Keratinocyte (primary cell): ENCODE measurements at regions not wholly inside any gene's neighbourhood (a gene's known extent, or its start where the extent isn't known, plus 50 kb on each side); places are given as distances from the start of the nearest gene placed in this dataset.

Experiments used
- DNase-seq: peaks from one replicate; pipeline ENCODE4 v3.0.0-alpha.2; 2011; ENCODE audit warnings: low read depth, missing footprints, low spot score
- FAIRE-seq: peaks from 2 replicates; lab custom pipeline; 2011; peaks lifted over from hg19 to GRCh38; lab: Jason Lieb, UNC
- H2AFZ ChIP-seq: 2 replicates; pipeline ENCODE4 v1.6.0; 2012; ENCODE audit warnings: low read length, control low read depth, inconsistent platforms; ENCODE audit not compliant: control insufficient read depth
- H3K27ac ChIP-seq: 2 replicates; pipeline ENCODE4 v1.5.1; 2011; ENCODE audit warnings: low read length; ENCODE audit not compliant: control insufficient read depth, insufficient read depth
- H3K27me3 ChIP-seq: 3 replicates; pipeline ENCODE4 v1.6.0; 2011; ENCODE audit warnings: low read length; ENCODE audit not compliant: control insufficient read depth, insufficient read depth; ENCODE audit errors: extremely low read depth
- H3K36me3 ChIP-seq, 2 experiments: 2 replicates in 1 of 2; 3 replicates in 1 of 2; pipeline ENCODE4 v1.5.1; 2011; ENCODE audit warnings: low read length in 2 of 2, mild to moderate bottlenecking in 1 of 2; ENCODE audit not compliant: control insufficient read depth in 2 of 2, insufficient read depth in 2 of 2; ENCODE audit errors: extremely low read depth in 1 of 2
- H3K4me1 ChIP-seq: 3 replicates; pipeline ENCODE4 v1.5.1; 2011; ENCODE audit warnings: low read length; ENCODE audit not compliant: control insufficient read depth, insufficient read depth; ENCODE audit errors: extremely low read depth
- H3K4me2 ChIP-seq: 3 replicates; pipeline ENCODE4 v1.6.0; 2011; ENCODE audit warnings: low read depth, low read length; ENCODE audit not compliant: control insufficient read depth, insufficient read depth; ENCODE audit errors: extremely low read depth
- H3K4me3 ChIP-seq, 3 experiments: fragments of 200-600 bp in 1 of 3; sonication (generic) in 1 of 3; 2 replicates in 2 of 3; 3 replicates in 1 of 3; pipeline ENCODE4 v1.5.1; 2011 to 2016; ENCODE audit warnings: low read length in 3 of 3, mild to moderate bottlenecking in 3 of 3, control low read depth in 2 of 3, inconsistent platforms in 1 of 3, low read depth in 1 of 3, mixed read lengths in 1 of 3, mixed run types in 1 of 3, moderate library complexity in 1 of 3; ENCODE audit not compliant: control insufficient read depth in 2 of 3, insufficient read depth in 2 of 3; ENCODE audit errors: extremely low read depth in 1 of 3
- H3K79me2 ChIP-seq: 2 replicates; pipeline ENCODE4 v1.6.0; 2012; ENCODE audit warnings: low read length; ENCODE audit not compliant: control insufficient read depth, insufficient read depth
- H3K9ac ChIP-seq: 3 replicates; pipeline ENCODE4 v1.6.0; 2011; ENCODE audit warnings: low read length; ENCODE audit not compliant: control insufficient read depth, insufficient read depth; ENCODE audit errors: extremely low read depth
- H3K9me1 ChIP-seq: 3 replicates; pipeline ENCODE4 v1.6.0; 2011; ENCODE audit warnings: low read length; ENCODE audit not compliant: control insufficient read depth, insufficient read depth; ENCODE audit errors: extremely low read depth
- H3K9me3 ChIP-seq: 2 replicates; pipeline ENCODE4 v1.5.1; 2012; ENCODE audit warnings: low read depth, low read length; ENCODE audit not compliant: control insufficient read depth
- H4K20me1 ChIP-seq: 3 replicates; pipeline ENCODE4 v1.6.0; 2011; ENCODE audit warnings: low read length; ENCODE audit not compliant: control insufficient read depth, insufficient read depth; ENCODE audit errors: extremely low read depth
- EZH2 ChIP-seq: IDR thresholded peaks from one replicate; pipeline ENCODE4 v1.6.1; 2012; ENCODE audit warnings: inconsistent platforms, mild to moderate bottlenecking, low read length, moderate library complexity
- dilution Hi-C: fragments of 300-500 bp; cut with MboI; formaldehyde crosslinking; loops from one replicate; pipeline ENCODE4 v1.7.0; 2020; ENCODE audit warnings: low sequenced_read_pairs; ENCODE audit not compliant: extremely low pct_ligation_motif_present
- TF ChIP-seq, protein P1 (sequence below), 3 experiments: IDR thresholded peaks in 1 of 3; conservative IDR thresholded peaks in 1 of 3; optimal IDR thresholded peaks in 1 of 3; 2 replicates in 2 of 3; 3 replicates in 1 of 3; pipeline versions ENCODE3 to v1.5.1; 2011; ENCODE audit warnings: low read length in 3 of 3, mild to moderate bottlenecking in 3 of 3, moderate library complexity in 2 of 3, control low read depth in 1 of 3, inconsistent platforms in 1 of 3; ENCODE audit not compliant: insufficient read depth in 2 of 3; ENCODE audit errors: extremely low read depth in 1 of 3

DNA sequence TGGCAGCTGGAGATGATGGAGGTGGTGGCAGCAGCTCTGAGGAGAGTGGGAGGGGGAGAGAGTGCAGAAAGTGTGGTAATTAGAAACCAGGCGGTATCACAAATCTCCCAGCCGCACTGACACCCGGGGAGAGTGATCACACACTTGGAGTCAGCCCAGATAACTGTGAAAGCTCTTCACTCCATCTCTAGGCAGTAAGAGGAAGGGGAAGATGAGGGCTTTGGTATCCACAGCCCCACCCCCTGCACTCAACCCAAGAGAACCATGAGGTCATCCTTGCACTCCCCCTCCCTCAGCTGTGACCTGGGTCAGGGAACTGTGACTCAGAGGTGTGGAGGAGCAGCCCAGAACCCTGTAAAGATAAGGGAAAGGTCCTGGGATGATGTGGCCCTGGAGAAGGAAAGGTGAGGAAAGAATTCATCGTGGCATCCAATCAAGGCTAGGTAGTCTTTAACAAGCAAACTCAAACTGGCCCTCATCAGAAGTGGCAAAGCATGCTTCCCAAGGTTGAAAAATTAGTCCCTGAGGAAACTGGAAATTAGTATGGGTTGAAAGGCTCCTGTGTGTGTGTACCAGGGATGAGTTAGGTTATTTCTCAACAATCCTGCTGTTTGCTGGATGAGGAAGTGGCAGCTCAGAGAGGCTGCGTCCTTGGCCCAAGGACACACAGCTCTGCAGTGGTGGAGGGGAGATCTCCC, 111.0 kb upstream of the LHX5 start:
- Histone ChIP-seq H3K9me1 (no peaks in the 10 kb centered on the region), H3K27ac (no peak overlapping the region), H3K9ac (no peak overlapping the region), H3K36me3 (no peaks in the 10 kb centered on the region), H2AFZ (no peak overlapping the region), H3K9me3 (no peaks in the 10 kb centered on the region), H3K4me1 (no peaks in the 10 kb centered on the region), H3K4me3 (no peak overlapping the region), H3K79me2 (no peaks in the 10 kb centered on the region), H3K27me3 (no peaks in the 10 kb centered on the region), H4K20me1 (no peaks in the 10 kb centered on the region), H3K4me2 (no peak overlapping the region)
- TF ChIP-seq, protein P1, sequence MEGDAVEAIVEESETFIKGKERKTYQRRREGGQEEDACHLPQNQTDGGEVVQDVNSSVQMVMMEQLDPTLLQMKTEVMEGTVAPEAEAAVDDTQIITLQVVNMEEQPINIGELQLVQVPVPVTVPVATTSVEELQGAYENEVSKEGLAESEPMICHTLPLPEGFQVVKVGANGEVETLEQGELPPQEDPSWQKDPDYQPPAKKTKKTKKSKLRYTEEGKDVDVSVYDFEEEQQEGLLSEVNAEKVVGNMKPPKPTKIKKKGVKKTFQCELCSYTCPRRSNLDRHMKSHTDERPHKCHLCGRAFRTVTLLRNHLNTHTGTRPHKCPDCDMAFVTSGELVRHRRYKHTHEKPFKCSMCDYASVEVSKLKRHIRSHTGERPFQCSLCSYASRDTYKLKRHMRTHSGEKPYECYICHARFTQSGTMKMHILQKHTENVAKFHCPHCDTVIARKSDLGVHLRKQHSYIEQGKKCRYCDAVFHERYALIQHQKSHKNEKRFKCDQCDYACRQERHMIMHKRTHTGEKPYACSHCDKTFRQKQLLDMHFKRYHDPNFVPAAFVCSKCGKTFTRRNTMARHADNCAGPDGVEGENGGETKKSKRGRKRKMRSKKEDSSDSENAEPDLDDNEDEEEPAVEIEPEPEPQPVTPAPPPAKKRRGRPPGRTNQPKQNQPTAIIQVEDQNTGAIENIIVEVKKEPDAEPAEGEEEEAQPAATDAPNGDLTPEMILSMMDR (optimal IDR thresholded peaks at IDR 0.05 in 1 of 3, IDR thresholded peaks at IDR 0.05 in 1 of 3, conservative IDR thresholded peaks at IDR 0.05 in 1 of 3; ENCODE audit: extremely low read depth in 1 of 3, insufficient read depth in 2 of 3, low read length in 3 of 3), result no peak
- no peak for TF ChIP-seq EZH2
- no peak for DNase-seq
- FAIRE-seq, result no peak
- dilution Hi-C loops, result no loop called here

DNA sequence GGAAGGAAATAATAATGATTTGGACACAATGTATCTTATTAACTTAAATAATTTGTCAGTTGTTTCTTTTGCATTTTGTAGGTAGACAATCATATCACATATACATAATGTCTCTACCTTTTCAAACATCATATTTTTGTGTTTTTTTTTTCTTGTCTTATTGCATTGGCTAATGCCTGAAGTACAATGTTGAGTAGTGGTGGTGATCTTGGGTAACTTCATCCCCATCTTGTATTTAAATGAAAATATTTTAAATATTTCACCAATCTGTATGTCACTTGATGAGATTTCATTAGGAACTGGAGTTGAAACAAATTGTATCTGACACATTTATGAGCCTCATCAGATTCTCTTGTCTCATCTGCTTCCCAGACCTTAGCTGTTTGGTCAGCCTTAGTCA, 109.7 kb upstream of the LHX5 start:
- Histone ChIP-seq H3K4me3 (no peak overlapping the region), H3K36me3 (no peaks in the 10 kb centered on the region), H2AFZ (no peak overlapping the region), H4K20me1 (no peaks in the 10 kb centered on the region), H3K27me3 (no peaks in the 10 kb centered on the region), H3K9me3 (no peaks in the 10 kb centered on the region), H3K4me2 (no peak overlapping the region), H3K4me1 (no peaks in the 10 kb centered on the region), H3K27ac (no peak overlapping the region), H3K9ac (no peak overlapping the region), H3K79me2 (no peaks in the 10 kb centered on the region), H3K9me1 (no peaks in the 10 kb centered on the region)
- FAIRE-seq, result no peak
- TF ChIP-seq EZH2, result no peak
- TF ChIP-seq, protein P1 (optimal IDR thresholded peaks at IDR 0.05 in 1 of 3, IDR thresholded peaks at IDR 0.05 in 1 of 3, conservative IDR thresholded peaks at IDR 0.05 in 1 of 3; ENCODE audit: extremely low read depth in 1 of 3, insufficient read depth in 2 of 3, low read length in 3 of 3), result no peak
- DNase-seq, result no peak
- dilution Hi-C loops, result no loop called here
